ENCODE measurements at regions not wholly inside any gene's neighbourhood (a gene's known extent, or its start where the extent isn't known, plus 50 kb on each side); places are given as distances from the start of the nearest gene placed in this dataset.

DNA sequence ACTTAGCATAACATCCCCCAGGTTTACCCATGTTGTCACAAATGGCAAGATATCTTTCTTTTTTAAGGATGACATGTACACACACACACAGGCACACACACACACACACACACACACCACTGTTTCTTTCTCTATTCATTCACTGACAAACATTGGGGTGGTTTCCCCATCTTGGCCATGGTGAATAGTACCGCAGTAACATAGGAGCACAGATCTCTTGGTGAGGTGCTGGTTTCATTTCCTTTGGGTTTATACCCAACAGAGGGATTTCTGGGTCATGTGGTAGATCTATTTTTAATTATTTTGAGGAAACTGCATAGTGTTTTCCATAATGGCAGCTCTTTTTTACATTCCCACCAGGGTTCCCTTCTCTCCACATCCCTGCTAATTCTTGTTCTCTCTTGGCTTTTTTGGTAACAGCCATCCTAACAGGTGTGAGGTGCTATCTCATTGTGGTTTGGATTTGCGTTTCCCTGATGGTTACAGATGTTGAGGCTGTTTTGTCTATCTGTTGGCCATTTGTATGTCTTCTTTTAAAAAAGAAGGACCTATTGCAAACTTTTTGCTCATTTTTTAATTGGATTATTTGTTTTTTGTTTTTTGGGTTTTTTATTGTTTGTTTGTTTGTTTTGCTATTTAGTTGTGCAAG lies 251.7 kb upstream of the IRS2 start:
- TF ChIP-seq, protein P1, sequence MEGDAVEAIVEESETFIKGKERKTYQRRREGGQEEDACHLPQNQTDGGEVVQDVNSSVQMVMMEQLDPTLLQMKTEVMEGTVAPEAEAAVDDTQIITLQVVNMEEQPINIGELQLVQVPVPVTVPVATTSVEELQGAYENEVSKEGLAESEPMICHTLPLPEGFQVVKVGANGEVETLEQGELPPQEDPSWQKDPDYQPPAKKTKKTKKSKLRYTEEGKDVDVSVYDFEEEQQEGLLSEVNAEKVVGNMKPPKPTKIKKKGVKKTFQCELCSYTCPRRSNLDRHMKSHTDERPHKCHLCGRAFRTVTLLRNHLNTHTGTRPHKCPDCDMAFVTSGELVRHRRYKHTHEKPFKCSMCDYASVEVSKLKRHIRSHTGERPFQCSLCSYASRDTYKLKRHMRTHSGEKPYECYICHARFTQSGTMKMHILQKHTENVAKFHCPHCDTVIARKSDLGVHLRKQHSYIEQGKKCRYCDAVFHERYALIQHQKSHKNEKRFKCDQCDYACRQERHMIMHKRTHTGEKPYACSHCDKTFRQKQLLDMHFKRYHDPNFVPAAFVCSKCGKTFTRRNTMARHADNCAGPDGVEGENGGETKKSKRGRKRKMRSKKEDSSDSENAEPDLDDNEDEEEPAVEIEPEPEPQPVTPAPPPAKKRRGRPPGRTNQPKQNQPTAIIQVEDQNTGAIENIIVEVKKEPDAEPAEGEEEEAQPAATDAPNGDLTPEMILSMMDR (IDR thresholded peaks at IDR 0.05; ENCODE audit: unreplicated experiment): no peak
- H3K27me3 Mint-ChIP-seq: peaks cover 11% of the 10 kb centered on the region
- H3K4me3 Mint-ChIP-seq (ENCODE audit: low read depth): no peak overlapping the region
- peaks cover 5% of the 10 kb centered on the region for H3K4me1 Mint-ChIP-seq (ENCODE audit: low read depth)
- H3K36me3 Mint-ChIP-seq (ENCODE audit: insufficient read depth): no peaks in the 10 kb centered on the region
- no peak for DNase-seq (ENCODE audit: low spot score, unreplicated experiment)
- peaks cover 8% of the 10 kb centered on the region for H3K9me3 Mint-ChIP-seq (ENCODE audit: low read depth)
- no peak overlapping the region for H3K27ac Mint-ChIP-seq

DNA sequence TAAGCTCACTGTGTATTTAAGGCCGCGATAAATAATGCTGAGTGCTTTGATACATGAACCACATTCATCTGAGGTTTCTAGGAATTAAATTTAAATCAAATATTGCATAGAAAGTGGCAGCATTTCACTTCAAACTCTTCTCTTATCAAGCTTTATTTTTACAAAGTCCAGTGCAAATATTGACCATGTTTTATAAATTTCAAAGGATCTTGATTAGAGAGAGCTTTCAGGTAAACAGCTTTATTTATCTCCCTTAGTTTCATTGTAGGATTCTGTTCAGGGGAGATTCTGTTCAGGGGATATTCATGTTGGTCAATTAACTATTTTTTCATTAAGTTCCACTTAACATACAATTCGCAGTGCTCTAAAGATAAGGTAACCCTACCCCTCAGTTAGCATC lies 249.7 kb upstream of the IRS2 start:
- Mint-ChIP-seq H3K4me1 (ENCODE audit: low read depth) (peaks cover 5% of the 10 kb centered on the region), H3K9me3 (ENCODE audit: low read depth) (peaks cover 8% of the 10 kb centered on the region), H3K36me3 (ENCODE audit: insufficient read depth) (no peaks in the 10 kb centered on the region), H3K27me3 (peaks cover 11% of the 10 kb centered on the region), H3K4me3 (ENCODE audit: low read depth) (no peak overlapping the region), H3K27ac (no peak overlapping the region)
- TF ChIP-seq, protein P1 (IDR thresholded peaks at IDR 0.05; ENCODE audit: unreplicated experiment): no peak
- no peak for DNase-seq (ENCODE audit: low spot score, unreplicated experiment)

DNA sequence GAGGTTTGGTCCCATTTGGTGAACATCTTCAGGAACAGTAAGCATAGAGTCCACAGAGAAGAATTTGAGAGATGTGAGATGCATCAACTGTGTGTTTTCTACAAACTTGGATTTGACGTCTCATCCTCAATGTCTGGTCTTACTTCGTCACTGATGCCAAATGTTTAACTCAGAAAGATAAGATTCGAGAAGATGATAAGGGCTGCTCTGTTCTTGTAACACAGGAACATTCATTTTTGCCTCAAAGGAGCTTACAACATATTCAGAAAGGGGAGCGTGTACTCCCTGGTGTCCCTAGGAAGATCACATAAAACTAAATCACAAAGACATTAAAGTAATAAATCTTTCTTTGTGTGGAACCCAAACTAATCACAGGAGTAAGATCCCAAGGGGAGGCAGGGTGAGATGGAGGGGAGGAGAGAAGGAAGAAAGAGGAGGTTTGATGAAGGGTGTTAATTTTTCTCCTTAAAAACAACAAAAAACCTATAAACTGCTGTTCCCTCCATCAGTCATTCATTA lies 247.7 kb upstream of the IRS2 start:
- Mint-ChIP-seq H3K4me1 (ENCODE audit: low read depth) (peaks cover 5% of the 10 kb centered on the region), H3K4me3 (ENCODE audit: low read depth) (no peak overlapping the region), H3K9me3 (ENCODE audit: low read depth) (peaks cover 6% of the 10 kb centered on the region), H3K36me3 (ENCODE audit: insufficient read depth) (no peaks in the 10 kb centered on the region), H3K27me3 (peaks cover 11% of the 10 kb centered on the region), H3K27ac (no peak overlapping the region)
- no peak for DNase-seq (ENCODE audit: low spot score, unreplicated experiment)
- TF ChIP-seq, protein P1 (IDR thresholded peaks at IDR 0.05; ENCODE audit: unreplicated experiment): no peak

DNA sequence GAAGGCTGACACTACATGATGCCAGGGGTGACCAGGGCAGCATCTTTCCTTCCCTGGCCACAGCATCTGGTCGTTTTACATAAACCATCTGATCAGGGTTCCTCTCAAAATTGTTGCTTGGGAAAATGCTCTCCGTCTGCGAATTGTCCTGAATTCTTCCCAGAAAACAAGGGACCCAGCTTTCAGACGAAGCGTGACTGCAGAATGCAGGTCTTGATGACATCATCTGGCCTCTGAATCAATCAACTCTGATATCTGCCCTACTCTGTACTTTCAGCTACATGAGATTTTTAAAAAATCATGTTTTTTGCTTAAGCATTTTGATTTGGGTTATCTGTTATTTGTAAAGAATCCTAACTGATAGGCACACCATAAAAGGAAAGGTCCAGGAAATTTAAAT lies 246.6 kb upstream of the IRS2 start:
- H3K27ac Mint-ChIP-seq: no peak overlapping the region
- DNase-seq (ENCODE audit: low spot score, unreplicated experiment): no peak
- no peaks in the 10 kb centered on the region for H3K36me3 Mint-ChIP-seq (ENCODE audit: insufficient read depth)
- H3K4me3 Mint-ChIP-seq (ENCODE audit: low read depth): no peak overlapping the region
- H3K9me3 Mint-ChIP-seq (ENCODE audit: low read depth): no peaks in the 10 kb centered on the region
- H3K4me1 Mint-ChIP-seq (ENCODE audit: low read depth): peaks cover 5% of the 10 kb centered on the region
- peaks cover 11% of the 10 kb centered on the region for H3K27me3 Mint-ChIP-seq
- TF ChIP-seq, protein P1 (IDR thresholded peaks at IDR 0.05; ENCODE audit: unreplicated experiment): no peak

GRCh38 chr13:110030394-110030928 lies 244.1 kb upstream of the IRS2 start:
- H3K27me3 Mint-ChIP-seq: peaks cover 11% of the 10 kb centered on the region
- H3K4me1 Mint-ChIP-seq (ENCODE audit: low read depth): no peaks in the 10 kb centered on the region
- H3K36me3 Mint-ChIP-seq (ENCODE audit: insufficient read depth): no peaks in the 10 kb centered on the region
- no peak overlapping the region for H3K4me3 Mint-ChIP-seq (ENCODE audit: low read depth)
- H3K9me3 Mint-ChIP-seq (ENCODE audit: low read depth): no peaks in the 10 kb centered on the region
- TF ChIP-seq, protein P1 (IDR thresholded peaks at IDR 0.05; ENCODE audit: unreplicated experiment): no peak
- no peak overlapping the region for H3K27ac Mint-ChIP-seq
- DNase-seq (ENCODE audit: low spot score, unreplicated experiment): no peak

Measured in progenitor cell of endocrine pancreas (in vitro differentiated cells).